Testis (tissue), 2 donors: ENCODE measurements at regions not wholly inside any gene's neighbourhood (a gene's known extent, or its start where the extent isn't known, plus 50 kb on each side); places are given as distances from the start of the nearest gene placed in this dataset.

Experiments used
- POLR2A ChIP-seq: fragments of 450-650 bp; IDR thresholded peaks from one replicate; pipeline ENCODE4 v1.6.1; 2017; ENCODE audit warnings: antibody characterized with exemption, mild to moderate bottlenecking, moderate library complexity
- TF ChIP-seq, protein P1 (sequence below), 3 experiments: fragments of 450-650 bp in 2 of 3; fragments of 200-600 bp in 1 of 3; sonication (generic) in 1 of 3; IDR thresholded peaks; one replicate each; pipeline ENCODE4 v1.5.1; 2016 to 2019; ENCODE audit warnings: antibody characterized with exemption in 3 of 3, mild to moderate bottlenecking in 2 of 3, moderate library complexity in 1 of 3

DNA sequence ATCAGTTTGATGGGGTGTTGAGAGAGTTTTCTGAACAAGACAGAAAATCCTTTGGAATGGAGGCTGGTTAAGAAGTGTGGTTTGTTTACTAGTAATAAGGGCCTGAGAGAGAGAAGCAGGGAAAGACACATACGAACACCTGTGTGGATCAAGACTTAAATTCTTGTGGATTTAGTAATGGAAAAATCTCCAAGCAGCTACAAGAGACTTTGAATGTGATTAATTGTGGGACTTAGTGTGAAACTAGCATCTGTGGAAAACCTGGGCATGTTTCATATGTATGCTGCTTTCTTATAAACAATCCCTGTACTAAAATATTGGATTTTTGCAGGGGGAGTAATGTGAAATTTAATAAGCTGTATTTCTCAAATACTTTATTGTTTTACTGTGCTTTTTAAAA, 399.1 kb downstream of the SI start:
- TF ChIP-seq, protein P1, sequence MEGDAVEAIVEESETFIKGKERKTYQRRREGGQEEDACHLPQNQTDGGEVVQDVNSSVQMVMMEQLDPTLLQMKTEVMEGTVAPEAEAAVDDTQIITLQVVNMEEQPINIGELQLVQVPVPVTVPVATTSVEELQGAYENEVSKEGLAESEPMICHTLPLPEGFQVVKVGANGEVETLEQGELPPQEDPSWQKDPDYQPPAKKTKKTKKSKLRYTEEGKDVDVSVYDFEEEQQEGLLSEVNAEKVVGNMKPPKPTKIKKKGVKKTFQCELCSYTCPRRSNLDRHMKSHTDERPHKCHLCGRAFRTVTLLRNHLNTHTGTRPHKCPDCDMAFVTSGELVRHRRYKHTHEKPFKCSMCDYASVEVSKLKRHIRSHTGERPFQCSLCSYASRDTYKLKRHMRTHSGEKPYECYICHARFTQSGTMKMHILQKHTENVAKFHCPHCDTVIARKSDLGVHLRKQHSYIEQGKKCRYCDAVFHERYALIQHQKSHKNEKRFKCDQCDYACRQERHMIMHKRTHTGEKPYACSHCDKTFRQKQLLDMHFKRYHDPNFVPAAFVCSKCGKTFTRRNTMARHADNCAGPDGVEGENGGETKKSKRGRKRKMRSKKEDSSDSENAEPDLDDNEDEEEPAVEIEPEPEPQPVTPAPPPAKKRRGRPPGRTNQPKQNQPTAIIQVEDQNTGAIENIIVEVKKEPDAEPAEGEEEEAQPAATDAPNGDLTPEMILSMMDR (IDR thresholded peaks at IDR 0.05): no peak
- no peak for TF ChIP-seq POLR2A
